GM19240 (cell line): ENCODE measurements at regions not wholly inside any gene's neighbourhood (a gene's known extent, or its start where the extent isn't known, plus 50 kb on each side); places are given as distances from the start of the nearest gene placed in this dataset.

Source experiments
- DNase-seq: peaks from one replicate; pipeline ENCODE4 v3.0.0; 2011; ENCODE audit warnings: low spot score; ENCODE audit not compliant: insufficient read length

DNA sequence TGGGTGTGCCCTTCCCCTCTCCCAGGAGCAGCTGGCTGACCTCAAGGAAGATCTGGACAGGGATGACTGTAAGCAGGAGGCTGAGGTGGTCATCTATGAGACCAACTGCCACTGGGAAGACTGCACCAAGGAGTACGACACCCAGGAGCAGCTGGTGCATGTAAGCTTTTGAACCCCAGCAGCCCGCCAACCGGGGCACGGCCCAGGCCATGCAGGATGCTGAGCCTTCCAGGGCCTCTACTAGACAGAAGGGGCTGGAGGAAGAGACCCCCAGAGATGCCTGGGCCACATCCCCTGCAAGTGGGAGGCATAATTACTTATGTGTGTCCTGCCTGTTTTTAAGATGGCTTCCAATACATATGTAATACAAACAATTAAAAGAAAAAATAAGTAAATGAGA, 239.3 kb downstream of the GLI2 start:
- no peak for DNase-seq

GRCh38 chr2:120976501-120977307, 241.0 kb downstream of the GLI2 start:
- DNase-seq = no peak

- no peak for DNase-seq
Observed at GRCh38 chr2:120977582-120978358, 242.1 kb downstream of the GLI2 start.

DNA sequence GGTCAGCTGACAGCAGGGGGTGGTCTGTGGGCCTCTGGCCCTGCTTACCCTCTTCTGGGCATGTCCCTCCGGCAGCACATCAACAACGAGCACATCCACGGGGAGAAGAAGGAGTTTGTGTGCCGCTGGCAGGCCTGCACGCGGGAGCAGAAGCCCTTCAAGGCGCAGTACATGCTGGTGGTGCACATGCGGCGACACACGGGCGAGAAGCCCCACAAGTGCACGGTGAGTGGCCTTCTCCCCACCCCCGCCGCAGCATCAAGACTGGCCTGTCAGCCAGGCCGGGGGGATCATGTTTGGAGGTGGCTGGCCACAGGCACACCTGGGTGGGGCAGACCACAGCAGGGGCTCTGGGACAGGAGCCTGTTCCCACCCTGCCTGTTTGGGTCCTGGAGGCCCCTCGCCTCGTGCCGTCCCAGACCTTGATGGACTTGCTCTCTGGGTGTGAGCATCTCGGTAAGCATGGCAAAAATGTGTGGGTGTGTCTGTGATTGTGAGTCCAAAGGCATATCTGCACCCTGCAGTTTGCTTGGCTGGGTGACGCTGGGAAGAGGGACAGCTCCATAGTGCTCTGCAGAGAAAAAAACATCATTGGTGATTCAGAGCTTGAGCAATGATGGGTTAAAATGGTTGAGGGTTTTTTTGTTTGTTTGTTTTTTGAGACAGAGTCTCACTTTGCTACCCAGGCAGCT, 242.8 kb downstream of the GLI2 start:
- DNase-seq = no peak

DNA sequence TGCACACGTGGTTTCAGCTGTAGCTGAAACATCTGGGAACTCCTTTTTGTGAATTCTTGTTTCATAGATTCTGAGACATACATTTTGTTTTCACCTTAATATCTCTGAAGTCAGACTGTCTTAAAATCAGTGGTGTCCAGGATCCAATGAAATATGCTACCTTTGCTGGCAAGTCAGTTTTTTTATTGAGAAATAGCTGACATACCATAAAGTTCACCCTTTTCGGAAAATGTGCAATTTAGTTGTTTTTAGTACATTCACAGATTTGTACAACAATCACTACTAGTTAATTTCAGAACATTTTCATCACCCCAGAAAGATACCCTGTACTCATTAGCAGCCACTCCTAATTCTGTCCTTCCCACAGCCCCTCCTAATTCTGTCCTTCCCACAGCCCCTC, 243.7 kb downstream of the GLI2 start:
- no peak for DNase-seq

GRCh38 chr2:120979921-120980320, 244.3 kb downstream of the GLI2 start:
- DNase-seq = no peak

DNA sequence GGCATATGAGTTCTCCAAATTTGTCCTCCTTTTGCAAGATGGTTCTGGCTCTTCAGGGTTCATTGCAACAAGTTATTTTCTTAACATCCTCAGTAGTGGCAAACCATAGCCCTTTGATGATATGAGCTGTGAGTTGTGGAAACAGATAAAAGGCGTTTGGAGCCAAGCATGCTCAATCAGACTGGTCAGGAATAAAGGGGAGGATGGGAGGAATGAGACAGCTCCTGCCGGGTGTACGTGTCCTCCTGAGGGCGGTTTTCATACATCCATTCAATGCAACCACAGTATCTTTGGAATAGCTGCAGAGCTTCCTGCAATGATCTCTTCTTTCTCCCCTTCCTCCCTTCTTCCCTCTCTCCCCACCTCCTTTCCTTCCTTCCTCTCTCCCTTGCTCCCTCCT, 245.8 kb downstream of the GLI2 start:
- DNase-seq = no peak

GRCh38 chr2:120982598-120982997, 246.9 kb downstream of the GLI2 start:
- no peak for DNase-seq

GRCh38 chr2:120983344-120983743, 247.7 kb downstream of the GLI2 start:
- DNase-seq = no peak

DNA sequence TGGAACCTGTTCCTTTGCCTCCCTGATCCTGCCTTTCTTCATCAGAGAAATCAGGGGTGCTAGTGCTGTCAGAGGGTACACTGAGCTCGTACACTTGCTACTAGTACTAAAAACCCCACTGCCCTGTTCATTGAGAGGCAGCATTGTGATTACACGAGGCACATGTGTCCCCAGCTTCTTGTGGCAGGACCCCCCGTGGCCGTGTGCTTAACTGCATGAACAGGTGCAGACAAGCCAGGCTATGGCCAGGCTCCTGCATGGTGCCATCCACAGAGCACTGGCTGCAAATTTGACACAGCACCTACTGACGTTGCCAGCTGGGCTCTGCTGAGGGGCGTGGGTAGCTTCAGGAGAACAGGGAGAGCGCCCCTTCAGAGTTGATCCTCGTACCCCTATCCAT, 248.4 kb downstream of the GLI2 start:
- no peak for DNase-seq

DNA sequence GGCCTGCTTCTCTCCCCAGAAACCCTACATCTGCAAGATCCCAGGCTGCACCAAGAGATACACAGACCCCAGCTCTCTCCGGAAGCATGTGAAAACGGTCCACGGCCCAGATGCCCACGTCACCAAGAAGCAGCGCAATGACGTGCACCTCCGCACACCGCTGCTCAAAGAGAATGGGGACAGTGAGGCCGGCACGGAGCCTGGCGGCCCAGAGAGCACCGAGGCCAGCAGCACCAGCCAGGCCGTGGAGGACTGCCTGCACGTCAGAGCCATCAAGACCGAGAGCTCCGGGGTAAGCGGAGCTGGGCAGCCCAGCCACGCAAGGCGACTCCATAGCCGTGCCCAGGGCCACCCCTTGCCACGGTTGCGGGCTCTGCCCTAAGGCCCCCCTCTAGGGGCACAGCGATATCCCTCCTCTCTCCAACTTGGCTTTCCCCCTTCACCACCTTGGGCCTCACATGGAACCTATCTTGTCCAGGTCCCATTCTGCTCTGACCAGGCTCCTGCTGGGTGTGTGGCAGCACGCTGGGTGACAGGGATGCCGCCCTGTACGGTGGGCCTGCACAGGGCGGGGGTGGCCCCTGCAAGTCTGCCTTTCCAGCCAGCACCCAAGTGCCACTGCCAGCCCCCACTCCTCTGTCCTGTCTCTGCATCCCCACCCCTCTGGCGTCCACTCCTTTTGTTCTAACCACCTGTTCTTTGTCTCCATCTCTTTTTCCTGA, 248.9 kb downstream of the GLI2 start:
- no peak for DNase-seq

GRCh38 chr2:120985174-120985996, 249.7 kb downstream of the GLI2 start:
- DNase-seq = no peak

- no peak for DNase-seq
Observed at GRCh38 chr2:120985997-120986651, 250.5 kb downstream of the GLI2 start.

- no peak for DNase-seq
Observed at GRCh38 chr2:120986898-120987650, 251.4 kb downstream of the GLI2 start.

DNA sequence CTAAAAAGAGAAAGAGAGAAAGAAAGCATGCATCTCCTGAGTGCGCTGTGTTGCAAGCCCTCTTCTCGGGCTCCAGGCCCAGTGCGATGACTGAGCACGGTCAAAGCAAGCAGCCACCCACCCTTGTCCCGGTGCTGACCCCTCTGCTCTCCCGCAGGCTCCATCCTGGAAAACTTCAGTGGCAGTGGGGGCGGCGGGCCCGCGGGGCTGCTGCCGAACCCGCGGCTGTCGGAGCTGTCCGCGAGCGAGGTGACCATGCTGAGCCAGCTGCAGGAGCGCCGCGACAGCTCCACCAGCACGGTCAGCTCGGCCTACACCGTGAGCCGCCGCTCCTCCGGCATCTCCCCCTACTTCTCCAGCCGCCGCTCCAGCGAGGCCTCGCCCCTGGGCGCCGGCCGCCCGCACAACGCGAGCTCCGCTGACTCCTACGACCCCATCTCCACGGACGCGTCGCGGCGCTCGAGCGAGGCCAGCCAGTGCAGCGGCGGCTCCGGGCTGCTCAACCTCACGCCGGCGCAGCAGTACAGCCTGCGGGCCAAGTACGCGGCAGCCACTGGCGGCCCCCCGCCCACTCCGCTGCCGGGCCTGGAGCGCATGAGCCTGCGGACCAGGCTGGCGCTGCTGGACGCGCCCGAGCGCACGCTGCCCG, 252.5 kb downstream of the GLI2 start:
- no peak for DNase-seq

DNA sequence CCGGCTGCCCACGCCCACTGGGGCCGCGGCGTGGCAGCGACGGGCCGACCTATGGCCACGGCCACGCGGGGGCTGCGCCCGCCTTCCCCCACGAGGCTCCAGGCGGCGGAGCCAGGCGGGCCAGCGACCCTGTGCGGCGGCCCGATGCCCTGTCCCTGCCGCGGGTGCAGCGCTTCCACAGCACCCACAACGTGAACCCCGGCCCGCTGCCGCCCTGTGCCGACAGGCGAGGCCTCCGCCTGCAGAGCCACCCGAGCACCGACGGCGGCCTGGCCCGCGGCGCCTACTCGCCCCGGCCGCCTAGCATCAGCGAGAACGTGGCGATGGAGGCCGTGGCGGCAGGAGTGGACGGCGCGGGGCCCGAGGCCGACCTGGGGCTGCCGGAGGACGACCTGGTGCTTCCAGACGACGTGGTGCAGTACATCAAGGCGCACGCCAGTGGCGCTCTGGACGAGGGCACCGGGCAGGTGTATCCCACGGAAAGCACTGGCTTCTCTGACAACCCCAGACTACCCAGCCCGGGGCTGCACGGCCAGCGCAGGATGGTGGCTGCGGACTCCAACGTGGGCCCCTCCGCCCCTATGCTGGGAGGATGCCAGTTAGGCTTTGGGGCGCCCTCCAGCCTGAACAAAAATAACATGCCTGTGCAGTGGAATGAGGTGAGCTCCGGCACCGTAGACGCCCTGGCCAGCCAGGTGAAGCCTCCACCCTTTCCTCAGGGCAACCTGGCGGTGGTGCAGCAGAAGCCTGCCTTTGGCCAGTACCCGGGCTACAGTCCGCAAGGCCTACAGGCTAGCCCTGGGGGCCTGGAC, 253.2 kb downstream of the GLI2 start:
- no peak for DNase-seq

- no peak for DNase-seq
Observed at GRCh38 chr2:120989512-120990441, 254.1 kb downstream of the GLI2 start.
